GM19463 (cell line): ENCODE measurements at regions not wholly inside any gene's neighbourhood (a gene's known extent, or its start where the extent isn't known, plus 50 kb on each side); places are given as distances from the start of the nearest gene placed in this dataset.
A peak's percentile ranks its signal among the peaks of the same experiment; 100 is the strongest.
"Not testable (repeated sequence)": the region's sequence is repeated elsewhere in the genome, so short reads cannot be mapped to it uniquely, and the experiment has no call there.

Experiments used
- ATAC-seq: cut with Tn5 transposase; IDR thresholded peaks from one replicate; pipeline ENCODE4 v1.9.1; 2021; ENCODE audit warnings: mild to moderate bottlenecking, moderate library complexity; ENCODE audit not compliant: unreplicated experiment

GRCh38 chr5:35561396-35561795 is 56.3 kb upstream of the SPEF2 start:
- no peak for ATAC-seq

- ATAC-seq: no peak
Measured at GRCh38 chr5:35557748-35558147, 59.9 kb upstream of the SPEF2 start.

DNA sequence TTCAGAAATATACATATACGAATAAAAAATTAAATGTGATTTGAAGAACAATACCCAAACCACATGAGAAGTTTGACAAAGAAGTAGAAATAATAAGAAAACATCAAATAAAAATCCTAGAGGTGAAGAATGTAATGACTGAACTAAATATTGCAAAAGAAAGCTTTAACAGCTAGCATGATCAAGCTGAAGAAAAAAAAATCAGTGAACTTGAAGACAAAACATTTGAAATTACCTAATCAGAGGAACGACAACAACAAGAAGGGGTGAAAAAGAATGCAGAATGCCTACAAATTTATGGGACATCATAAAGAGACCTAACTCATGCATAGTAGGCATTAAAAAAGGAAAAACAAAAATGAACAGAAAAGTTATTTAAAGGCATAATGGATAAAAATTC is 60.5 kb upstream of the SPEF2 start:
- no peak for ATAC-seq

- no peak for ATAC-seq
Measured at GRCh38 chr5:35554016-35554415, 63.6 kb upstream of the SPEF2 start.

- ATAC-seq: no peak
Measured at GRCh38 chr5:35545190-35545589, 72.5 kb upstream of the SPEF2 start.

DNA sequence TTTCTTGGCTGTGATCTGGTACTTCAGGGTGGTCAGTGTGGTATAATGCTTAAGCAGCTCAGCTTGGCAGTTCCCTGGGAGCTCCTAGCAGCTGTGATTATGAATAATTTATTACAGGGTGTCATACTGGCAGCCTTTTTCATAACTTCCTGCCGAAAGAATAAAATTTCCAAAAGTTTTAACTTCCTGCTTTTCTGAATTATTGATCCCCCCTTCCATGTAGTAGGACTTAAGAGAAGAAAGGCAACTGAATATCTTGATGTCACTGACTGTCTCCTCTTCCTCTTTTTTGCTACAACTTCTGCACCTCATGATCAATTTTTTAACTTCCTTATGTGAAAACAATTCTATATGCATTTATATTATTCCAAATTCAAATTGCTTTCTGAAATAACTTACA is 74.3 kb upstream of the SPEF2 start:
- ATAC-seq: no peak

DNA sequence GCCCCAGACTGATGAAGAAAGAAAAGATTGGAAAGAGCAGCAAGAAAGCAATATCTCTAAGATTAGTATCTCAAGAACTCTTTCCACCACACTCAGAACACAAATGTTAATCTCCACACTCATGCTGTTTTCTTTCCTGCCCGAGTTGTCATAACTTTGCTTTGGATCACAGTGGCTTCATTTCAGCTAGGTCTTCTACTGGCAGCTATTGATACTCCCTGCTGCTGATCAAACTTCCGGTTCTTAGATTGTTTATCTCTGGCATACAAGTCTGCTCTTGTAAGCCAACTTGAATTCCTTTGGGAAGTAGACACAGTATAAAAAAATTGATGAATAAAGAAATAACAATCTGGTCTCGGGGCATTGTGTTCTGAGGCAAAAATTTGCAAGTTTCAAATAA is 77.7 kb upstream of the SPEF2 start:
- ATAC-seq: no peak

DNA sequence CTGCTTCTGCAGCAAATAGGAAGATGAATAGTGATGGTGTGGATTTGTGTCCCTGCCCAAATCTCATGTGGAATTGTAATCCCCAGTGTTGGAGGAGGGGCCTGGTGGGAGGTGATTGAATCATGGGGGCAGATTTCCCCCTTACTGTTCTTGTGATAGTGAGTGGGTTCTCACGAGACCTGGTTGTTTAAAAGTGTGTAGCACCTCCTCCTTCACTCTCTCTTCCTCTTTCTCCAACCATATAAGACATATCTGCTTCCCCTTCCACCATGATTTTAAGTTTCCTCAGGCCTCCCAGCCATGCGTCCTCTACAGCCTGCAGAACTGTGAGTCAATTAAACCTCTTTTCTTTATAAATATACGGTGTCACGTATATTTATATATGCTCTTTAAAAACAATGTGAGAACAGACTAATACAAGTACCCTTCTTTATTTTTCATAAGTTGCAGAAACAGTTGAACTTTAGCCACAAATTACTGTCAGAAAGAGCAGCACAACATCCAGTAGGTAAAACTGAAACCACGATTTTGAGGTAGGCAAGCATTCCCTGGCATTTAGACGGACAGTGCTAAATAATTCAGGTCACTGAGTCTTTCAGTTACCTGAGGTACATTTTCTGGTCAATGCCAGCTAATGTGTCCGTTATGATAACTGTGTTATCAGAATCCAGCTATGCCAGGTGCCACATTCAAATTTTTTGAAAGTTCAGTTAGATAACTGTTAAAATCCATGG is 79.3 kb upstream of the SPEF2 start:
- no peak for ATAC-seq

GRCh38 chr5:35533156-35533555 is 84.5 kb upstream of the SPEF2 start:
- no peak for ATAC-seq

- not testable (repeated sequence) for ATAC-seq
Measured at GRCh38 chr5:35531553-35531952, 86.1 kb upstream of the SPEF2 start.

GRCh38 chr5:35518104-35518503 is 99.6 kb upstream of the SPEF2 start:
- ATAC-seq: peak; percentile 100

GRCh38 chr5:35516271-35516670 is 101.4 kb upstream of the SPEF2 start:
- ATAC-seq: no peak

- no peak for ATAC-seq
Measured at GRCh38 chr5:35513612-35514011, 104.1 kb upstream of the SPEF2 start.

DNA sequence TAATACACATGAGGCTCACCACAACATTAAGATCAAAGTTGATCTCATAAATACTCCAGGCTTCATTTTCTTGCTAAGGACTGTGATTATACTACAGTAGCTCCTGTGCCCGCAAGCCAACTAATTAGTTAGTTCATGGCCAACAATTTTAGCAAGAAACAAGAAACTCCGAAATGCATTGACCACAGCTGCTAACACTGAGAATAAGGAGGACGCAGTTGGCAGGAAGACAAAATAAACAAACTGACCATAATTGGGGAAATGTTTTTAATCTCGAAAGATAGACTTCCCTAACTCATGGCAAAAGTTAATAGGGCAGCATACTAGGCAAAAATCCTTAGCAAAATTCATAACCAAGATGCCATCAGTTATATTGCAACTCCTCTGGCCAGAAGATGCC is 115.5 kb upstream of the SPEF2 start:
- ATAC-seq: no peak

- no peak for ATAC-seq
Measured at GRCh38 chr5:35488791-35489190, 128.9 kb upstream of the SPEF2 start.

DNA sequence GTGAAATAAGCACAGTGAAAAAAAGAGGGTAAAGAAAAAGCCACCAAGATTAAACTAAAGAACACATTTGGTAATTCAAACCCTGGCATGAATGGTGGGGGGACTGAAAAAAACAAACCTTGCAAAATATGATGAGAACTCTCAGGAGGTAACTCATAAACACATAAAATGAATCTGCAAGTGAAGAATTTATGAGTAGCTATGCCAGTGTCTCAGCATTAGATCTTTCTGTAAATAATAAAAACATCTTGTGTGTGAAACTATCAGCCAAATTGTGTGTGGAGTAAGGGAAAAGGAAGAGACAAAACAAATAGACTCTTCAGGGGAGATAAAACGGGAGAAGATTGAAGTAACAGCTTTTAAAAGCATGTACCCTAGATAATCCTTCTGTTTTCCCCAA is 129.6 kb upstream of the SPEF2 start:
- no peak for ATAC-seq

GRCh38 chr5:35487233-35488025 is 130.2 kb upstream of the SPEF2 start:
- no peak for ATAC-seq

DNA sequence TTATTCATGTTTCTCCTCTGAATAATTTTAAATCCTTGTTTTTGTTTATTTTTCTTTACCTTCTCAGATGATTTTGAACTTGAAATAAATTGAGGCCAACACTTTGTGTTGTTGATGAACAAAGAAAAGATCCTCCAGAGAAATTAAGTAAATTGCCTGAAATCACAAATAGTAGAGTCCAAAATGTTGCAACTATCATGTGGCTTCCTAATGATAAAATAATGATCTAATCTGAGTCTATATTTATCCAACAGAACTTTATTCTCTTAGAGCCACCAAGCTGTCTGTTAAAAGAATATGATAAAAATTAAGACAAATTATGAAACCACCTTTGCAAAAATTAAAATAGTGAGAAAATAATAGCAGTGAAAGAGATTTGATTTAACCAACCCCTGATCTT is 132.2 kb upstream of the SPEF2 start:
- ATAC-seq: no peak

DNA sequence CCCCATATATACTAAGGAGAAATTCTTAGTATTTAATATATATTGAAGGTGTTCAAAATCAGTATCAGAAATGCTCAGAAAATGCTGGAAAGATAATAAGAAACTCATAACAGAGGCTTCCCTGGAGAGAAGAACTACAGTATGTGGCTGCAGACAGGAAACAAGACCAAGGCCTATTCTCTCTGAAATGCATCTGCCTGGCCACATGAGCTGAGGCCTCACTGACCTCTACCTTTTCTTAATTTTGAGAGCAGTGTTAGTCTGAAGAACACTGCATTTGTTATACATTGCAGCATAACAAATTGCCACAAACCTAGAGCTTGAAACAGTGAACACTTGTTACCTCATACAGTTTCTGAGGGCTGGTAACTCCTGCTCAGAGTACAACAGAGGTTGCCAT is 133.4 kb upstream of the SPEF2 start:
- ATAC-seq: peak; percentile 39

GRCh38 chr5:35483780-35484179 is 133.9 kb upstream of the SPEF2 start:
- ATAC-seq: no peak

DNA sequence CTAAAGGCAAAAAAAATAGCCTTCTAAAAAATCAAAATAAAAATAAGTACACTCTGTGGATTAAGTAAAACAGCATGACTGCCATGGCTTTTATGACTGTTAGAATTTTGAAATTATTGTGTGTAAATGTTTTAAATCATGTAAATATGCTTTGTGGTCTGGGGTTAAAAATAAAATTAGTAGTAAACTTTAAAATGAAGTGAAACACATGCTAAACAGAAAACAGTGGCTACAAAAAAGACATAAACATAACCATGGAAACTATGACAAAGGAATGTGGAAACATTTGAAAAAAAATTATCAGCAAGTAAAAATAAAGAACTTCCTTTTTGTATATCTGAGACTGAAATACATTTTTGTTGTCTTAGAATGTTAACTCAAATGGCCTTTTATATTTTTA is 134.5 kb upstream of the SPEF2 start:
- ATAC-seq: no peak

DNA sequence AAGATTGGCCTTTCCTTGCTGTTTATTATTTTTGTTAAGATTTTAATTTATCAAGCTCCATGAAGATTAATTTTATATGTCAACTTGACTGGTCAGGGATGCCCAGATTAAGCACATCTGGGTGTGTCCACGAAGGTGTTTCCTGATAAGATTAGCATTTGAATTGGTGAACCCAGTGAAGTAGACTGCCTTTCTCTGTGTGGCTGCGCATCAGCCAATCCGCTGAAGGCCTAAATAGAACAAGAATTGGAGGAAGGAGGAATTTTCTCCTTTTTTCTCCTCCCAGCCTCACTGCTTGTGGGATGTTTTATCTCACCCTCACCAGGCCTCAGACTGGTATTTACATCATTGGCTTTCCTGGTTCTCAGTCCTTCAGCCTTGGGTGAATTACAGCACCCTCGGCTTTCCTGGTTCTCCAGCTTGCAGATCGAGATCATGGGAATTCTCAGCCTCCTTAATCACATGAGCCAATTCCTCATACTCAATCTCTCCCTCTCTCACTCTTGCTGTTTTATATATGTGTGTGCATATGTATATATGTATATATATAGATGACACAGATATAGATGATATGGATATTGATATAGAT is 135.4 kb upstream of the SPEF2 start:
- ATAC-seq: no peak
